C4-2B (cell line): ENCODE measurements at regions not wholly inside any gene's neighbourhood (a gene's known extent, or its start where the extent isn't known, plus 50 kb on each side); places are given as distances from the start of the nearest gene placed in this dataset.
"Not testable (repeated sequence)": the region's sequence is repeated elsewhere in the genome, so short reads cannot be mapped to it uniquely, and the experiment has no call there.

Experiments
- CTCF ChIP-seq: fragments of 450-650 bp; conservative IDR thresholded peaks from 2 replicates; pipeline ENCODE4 v1.5.1; 2017; ENCODE audit warnings: mild to moderate bottlenecking
- ZFX ChIP-seq: fragments of 450-650 bp; IDR thresholded peaks from 2 replicates; pipeline ENCODE4 v1.6.1; 2017

- not testable (repeated sequence) for TF ChIP-seq CTCF, ZFX
Measured at GRCh38 chr21:9727187-9727586, 794.2 kb upstream of the TPTE start.
